ENCODE measurements at regions not wholly inside any gene's neighbourhood (a gene's known extent, or its start where the extent isn't known, plus 50 kb on each side); places are given as distances from the start of the nearest gene placed in this dataset.

DNA sequence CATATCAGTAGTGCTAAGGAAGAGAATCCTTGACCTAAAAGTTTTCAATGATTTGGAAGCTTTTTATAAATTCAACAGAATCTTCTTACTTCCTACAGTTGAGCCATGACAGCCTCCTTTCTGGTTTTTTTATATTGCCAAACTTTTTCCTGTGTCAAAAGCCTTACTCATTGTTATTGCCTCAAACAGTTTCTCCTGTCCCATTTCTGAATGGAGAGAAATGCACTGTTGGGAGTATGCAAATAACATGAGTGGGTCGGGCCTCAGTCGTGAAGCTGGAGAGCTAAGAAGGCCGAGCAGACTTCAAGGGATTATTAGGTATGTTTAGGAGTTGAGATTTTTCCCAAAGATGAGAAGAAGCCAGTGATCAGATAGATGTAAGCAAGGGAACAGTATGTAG lies 766.4 kb upstream of the KLHL1 start:
- TF ChIP-seq, protein P1, sequence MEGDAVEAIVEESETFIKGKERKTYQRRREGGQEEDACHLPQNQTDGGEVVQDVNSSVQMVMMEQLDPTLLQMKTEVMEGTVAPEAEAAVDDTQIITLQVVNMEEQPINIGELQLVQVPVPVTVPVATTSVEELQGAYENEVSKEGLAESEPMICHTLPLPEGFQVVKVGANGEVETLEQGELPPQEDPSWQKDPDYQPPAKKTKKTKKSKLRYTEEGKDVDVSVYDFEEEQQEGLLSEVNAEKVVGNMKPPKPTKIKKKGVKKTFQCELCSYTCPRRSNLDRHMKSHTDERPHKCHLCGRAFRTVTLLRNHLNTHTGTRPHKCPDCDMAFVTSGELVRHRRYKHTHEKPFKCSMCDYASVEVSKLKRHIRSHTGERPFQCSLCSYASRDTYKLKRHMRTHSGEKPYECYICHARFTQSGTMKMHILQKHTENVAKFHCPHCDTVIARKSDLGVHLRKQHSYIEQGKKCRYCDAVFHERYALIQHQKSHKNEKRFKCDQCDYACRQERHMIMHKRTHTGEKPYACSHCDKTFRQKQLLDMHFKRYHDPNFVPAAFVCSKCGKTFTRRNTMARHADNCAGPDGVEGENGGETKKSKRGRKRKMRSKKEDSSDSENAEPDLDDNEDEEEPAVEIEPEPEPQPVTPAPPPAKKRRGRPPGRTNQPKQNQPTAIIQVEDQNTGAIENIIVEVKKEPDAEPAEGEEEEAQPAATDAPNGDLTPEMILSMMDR (IDR thresholded peaks at IDR 0.05; ENCODE audit: control insufficient read depth, extremely low read depth, insufficient read depth) = no peak
- no peak for DNase-seq (ENCODE audit: low read depth)
- no peak overlapping the region for H3K4me3 ChIP-seq (ENCODE audit: low read depth, low read length)

DNA sequence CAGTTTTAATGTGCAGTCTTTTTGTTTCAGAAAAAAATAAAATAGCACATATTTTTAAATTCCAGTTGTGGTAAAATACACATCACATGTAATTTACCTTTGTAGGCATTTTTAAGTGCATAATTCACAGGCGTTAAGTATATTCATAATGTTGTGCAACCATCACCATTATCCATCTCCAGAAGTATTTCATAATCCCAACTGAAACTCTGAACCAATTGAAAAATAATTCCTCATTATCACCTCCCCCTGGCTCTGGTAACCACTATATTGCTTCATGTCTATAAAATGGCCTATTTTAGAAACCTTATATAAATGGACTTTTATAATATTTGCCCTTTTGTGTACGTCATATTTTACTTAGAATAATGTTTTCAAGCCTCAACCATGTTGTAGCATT lies 756.5 kb upstream of the KLHL1 start:
- DNase-seq (ENCODE audit: low read depth) = no peak
- H3K4me3 ChIP-seq (ENCODE audit: low read depth, low read length) = no peak overlapping the region
- TF ChIP-seq, protein P1 (IDR thresholded peaks at IDR 0.05; ENCODE audit: control insufficient read depth, extremely low read depth, insufficient read depth) = no peak

- TF ChIP-seq, protein P1 (IDR thresholded peaks at IDR 0.05; ENCODE audit: control insufficient read depth, extremely low read depth, insufficient read depth) = no peak
- DNase-seq (ENCODE audit: low read depth) = no peak
- H3K4me3 ChIP-seq (ENCODE audit: low read depth, low read length) = no peak overlapping the region
Measured at GRCh38 chr13:70856711-70857110, 748.5 kb upstream of the KLHL1 start.

GRCh38 chr13:70856025-70856424 lies 747.8 kb upstream of the KLHL1 start:
- no peak for DNase-seq (ENCODE audit: low read depth)
- TF ChIP-seq, protein P1 (IDR thresholded peaks at IDR 0.05; ENCODE audit: control insufficient read depth, extremely low read depth, insufficient read depth) = no peak
- H3K4me3 ChIP-seq (ENCODE audit: low read depth, low read length) = no peak overlapping the region

DNA sequence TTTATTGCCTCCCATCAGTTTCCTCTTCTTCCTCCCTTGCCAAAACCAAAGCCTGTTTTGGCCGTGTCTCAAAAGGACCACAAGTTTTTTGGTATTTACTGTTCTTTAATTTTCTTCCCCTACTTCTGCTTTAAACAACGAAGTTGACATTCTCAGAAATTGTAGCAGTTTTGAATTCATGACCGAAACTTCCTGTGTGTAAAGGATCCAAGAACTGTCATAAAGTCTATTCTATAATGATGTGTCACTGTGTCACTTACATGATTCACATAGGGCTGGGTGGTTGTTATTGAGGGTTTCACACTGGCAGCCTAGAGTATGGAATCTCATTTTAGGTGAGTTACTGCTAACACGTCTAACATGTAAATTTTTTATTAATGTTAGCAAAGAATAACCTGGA lies 741.0 kb upstream of the KLHL1 start:
- DNase-seq (ENCODE audit: low read depth) = no peak
- no peak overlapping the region for H3K4me3 ChIP-seq (ENCODE audit: low read depth, low read length)
- TF ChIP-seq, protein P1 (IDR thresholded peaks at IDR 0.05; ENCODE audit: control insufficient read depth, extremely low read depth, insufficient read depth) = no peak

GRCh38 chr13:70844391-70845108 lies 736.3 kb upstream of the KLHL1 start:
- DNase-seq (ENCODE audit: low read depth) = no peak
- H3K4me3 ChIP-seq (ENCODE audit: low read depth, low read length) = no peak overlapping the region
- TF ChIP-seq, protein P1 (IDR thresholded peaks at IDR 0.05; ENCODE audit: control insufficient read depth, extremely low read depth, insufficient read depth) = no peak

DNA sequence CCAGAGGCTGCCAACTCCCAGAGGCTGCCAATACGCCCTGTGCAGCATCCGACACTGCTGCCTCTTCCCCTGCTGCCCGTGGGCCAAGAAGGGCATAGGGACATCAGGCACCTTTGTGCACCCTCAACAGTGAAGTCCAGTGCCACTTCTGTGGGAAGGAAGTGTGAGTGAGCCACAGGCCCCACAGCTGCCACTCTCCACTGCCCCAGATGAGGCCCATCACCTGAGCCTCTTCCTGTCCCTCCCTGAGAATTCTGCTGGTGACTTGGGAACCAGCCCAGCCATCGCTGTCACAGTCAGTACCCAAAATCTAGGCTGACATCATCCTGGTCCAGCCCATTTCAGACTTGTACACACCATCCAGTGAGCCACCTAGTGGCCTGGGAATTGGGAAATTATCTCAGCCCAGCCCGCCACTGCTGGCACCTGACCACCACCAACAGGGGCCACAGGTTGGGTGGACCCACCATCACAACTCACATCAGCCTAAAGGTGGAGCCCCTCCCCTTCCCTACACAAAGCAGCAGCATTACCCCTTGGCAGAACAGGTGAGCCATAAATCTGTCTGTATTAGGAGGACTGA lies 733.9 kb upstream of the KLHL1 start:
- H3K4me3 ChIP-seq (ENCODE audit: low read depth, low read length) = no peak overlapping the region
- no peak for DNase-seq (ENCODE audit: low read depth)
- TF ChIP-seq, protein P1 (IDR thresholded peaks at IDR 0.05; ENCODE audit: control insufficient read depth, extremely low read depth, insufficient read depth) = no peak

All from LNCaP clone FGC (cell line).